CD14-positive monocyte (primary cell): ENCODE measurements at regions not wholly inside any gene's neighbourhood (a gene's known extent, or its start where the extent isn't known, plus 50 kb on each side); places are given as distances from the start of the nearest gene placed in this dataset.

Experiments
- DNase-seq, 3 donors: peaks; one replicate each; pipeline ENCODE4 v3.0.0-alpha.2; 2011 to 2022
- H2AFZ ChIP-seq: 2 replicates; pipeline ENCODE4 v1.6.0; 2012; ENCODE audit warnings: mild to moderate bottlenecking, low read depth, low read length, inconsistent platforms; ENCODE audit not compliant: insufficient read depth, poor library complexity, severe bottlenecking
- H3K27ac ChIP-seq, 2 donors: 1 replicate in 1 of 2; 2 replicates in 1 of 2; pipeline ENCODE4 v1.5.1; 2012 to 2013; ENCODE audit warnings: low read length in 2 of 2, control low read depth in 1 of 2, inconsistent platforms in 1 of 2, low read depth in 1 of 2, mild to moderate bottlenecking in 1 of 2
- H3K27me3 ChIP-seq, 2 donors: one replicate each; pipeline versions ENCODE4 v1.6.0 to v1.6.1; 2011 to 2013; ENCODE audit warnings: low read length in 2 of 2; ENCODE audit not compliant: control insufficient read depth in 2 of 2, insufficient read depth in 2 of 2
- H3K36me3 ChIP-seq, 2 donors: replicated peaks in 1 of 2; 1 replicate in 1 of 2; 2 replicates in 1 of 2; pipeline versions ENCODE4 v1.5.1 to v1.6.1; 2012 to 2013; ENCODE audit warnings: low read length in 2 of 2, control low read depth in 1 of 2, inconsistent platforms in 1 of 2, mild to moderate bottlenecking in 1 of 2; ENCODE audit not compliant: insufficient read depth in 2 of 2, control insufficient read depth in 1 of 2
- H3K4me1 ChIP-seq, 2 donors: 1 replicate in 1 of 2; 2 replicates in 1 of 2; pipeline versions ENCODE4 v1.5.1 to v1.6.1; 2012 to 2013; ENCODE audit warnings: low read length in 2 of 2, control low read depth in 1 of 2, inconsistent platforms in 1 of 2, mild to moderate bottlenecking in 1 of 2, moderate library complexity in 1 of 2; ENCODE audit not compliant: insufficient read depth in 2 of 2, control insufficient read depth in 1 of 2
- H3K4me2 ChIP-seq: replicated peaks from 2 replicates; pipeline ENCODE3; 2012; ENCODE audit warnings: low read length, moderate library complexity, mild to moderate bottlenecking; ENCODE audit not compliant: poor library complexity, severe bottlenecking; ENCODE audit errors: extremely low read depth
- H3K4me3 ChIP-seq, 3 experiments: fragments of 200-600 bp in 1 of 3; sonication (generic) in 1 of 3; replicated peaks in 1 of 3; 1 replicate in 2 of 3; 2 replicates in 1 of 3; pipeline ENCODE4 v1.5.1; 2011 to 2013; ENCODE audit warnings: low read length in 3 of 3, mild to moderate bottlenecking in 3 of 3, control low read depth in 2 of 3, low read depth in 2 of 3, inconsistent platforms in 1 of 3, moderate library complexity in 1 of 3
- H3K79me2 ChIP-seq: 2 replicates; pipeline ENCODE4 v1.6.0; 2012; ENCODE audit warnings: mild to moderate bottlenecking, control low read depth, inconsistent platforms, low read length, moderate library complexity; ENCODE audit not compliant: insufficient read depth
- H3K9ac ChIP-seq: 2 replicates; pipeline ENCODE4 v1.6.0; 2017; ENCODE audit warnings: low read length, mild to moderate bottlenecking; ENCODE audit not compliant: insufficient read depth, poor library complexity, severe bottlenecking
- H3K9me3 ChIP-seq, 2 donors: replicated peaks in 1 of 2; 1 replicate in 1 of 2; 2 replicates in 1 of 2; pipeline versions ENCODE4 v1.5.1 to v1.6.1; 2012 to 2013; ENCODE audit warnings: low read length in 2 of 2, control low read depth in 1 of 2; ENCODE audit not compliant: control insufficient read depth in 1 of 2, insufficient read depth in 1 of 2
- H4K20me1 ChIP-seq: 2 replicates; pipeline ENCODE4 v1.6.0; 2012; ENCODE audit warnings: mild to moderate bottlenecking, low read length, control low read depth, moderate library complexity; ENCODE audit not compliant: insufficient read depth
- H3K27ac Mint-ChIP-seq, 7 donors: one replicate each; pipeline ENCODE4 v1.8.0; 2020; ENCODE audit warnings: mild to moderate bottlenecking in 7 of 7, mixed read lengths in 7 of 7, moderate library complexity in 6 of 7, inconsistent platforms in 2 of 7
- H3K27me3 Mint-ChIP-seq, 3 donors: one replicate each; pipeline ENCODE4 v1.8.0; 2021 to 2022; ENCODE audit warnings: low read depth in 3 of 3, mild to moderate bottlenecking in 3 of 3, mixed read lengths in 3 of 3, moderate library complexity in 3 of 3, inconsistent platforms in 1 of 3
- H3K36me3 Mint-ChIP-seq, 2 donors: one replicate each; pipeline ENCODE4 v1.8.0; 2020; ENCODE audit warnings: mixed read lengths in 2 of 2, inconsistent platforms in 1 of 2, mild to moderate bottlenecking in 1 of 2
- H3K4me1 Mint-ChIP-seq: one replicate; pipeline ENCODE4 v1.8.0; 2020; ENCODE audit warnings: mild to moderate bottlenecking, mixed read lengths
- H3K4me3 Mint-ChIP-seq, 2 donors: one replicate each; pipeline ENCODE4 v1.8.0; 2020; ENCODE audit warnings: mild to moderate bottlenecking in 2 of 2, mixed read lengths in 2 of 2, moderate library complexity in 1 of 2
- H3K9me3 Mint-ChIP-seq, 7 donors: one replicate each; pipeline ENCODE4 v1.8.0; 2020 to 2022; ENCODE audit warnings: mixed read lengths in 7 of 7, mild to moderate bottlenecking in 6 of 7, moderate library complexity in 6 of 7, inconsistent platforms in 2 of 7
- WGBS: methylation state at CpG from one replicate; pipeline ENCODE4 v1.1.5; 2013; ENCODE audit warnings: missing lambda C conversion rate; ENCODE audit not compliant: insufficient coverage; 5-methylcytosine and 5-hydroxymethylcytosine counted together
- intact Hi-C, 2 donors: fragments of 100-400 bp; cut with micrococcal nuclease; formaldehyde crosslinking; loops; one replicate each; pipeline versions ENCODE4 v1.15.0 to v1.15.1; 2023
- TF ChIP-seq, protein P1 (sequence below): fragments of 200-600 bp; IDR thresholded peaks from one replicate; pipeline ENCODE4 v1.8.0; 2022; ENCODE audit warnings: antibody characterized with exemption, mild to moderate bottlenecking

DNA sequence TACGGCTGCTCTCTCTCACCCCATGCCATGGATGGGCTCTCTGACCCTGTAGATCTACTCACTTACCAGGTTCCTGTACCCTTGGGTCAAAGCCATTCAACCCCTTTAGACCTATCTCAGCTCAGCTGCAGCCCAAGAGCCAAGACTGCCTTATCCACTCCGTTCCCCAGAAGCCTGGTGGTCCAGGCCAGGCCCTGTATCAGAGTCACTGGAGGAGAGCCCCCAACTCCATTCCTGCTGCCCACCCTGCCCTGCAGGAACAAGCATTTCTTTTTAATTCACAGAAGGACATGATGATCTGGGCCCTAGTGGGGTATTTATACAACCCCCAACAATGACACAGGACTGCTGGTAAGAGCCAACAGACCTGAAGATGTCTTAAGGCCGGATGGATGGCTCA lies 76.8 kb downstream of the AIPL1 start:
- Histone ChIP-seq H3K36me3 (no peaks in the 10 kb centered on the region), H3K27ac (no peak overlapping the region), H3K27me3 (peaks cover 0 to 3% of the 10 kb centered on the region in 2 donors), H3K4me1 (no peaks in the 10 kb centered on the region), H4K20me1 (no peaks in the 10 kb centered on the region), H2AFZ (no peak overlapping the region), H3K9ac (no peak overlapping the region), H3K4me3 (no peak overlapping the region), H3K79me2 (no peaks in the 10 kb centered on the region), H3K9me3 (no peaks in the 10 kb centered on the region), H3K4me2 (no peak overlapping the region)
- TF ChIP-seq, protein P1, sequence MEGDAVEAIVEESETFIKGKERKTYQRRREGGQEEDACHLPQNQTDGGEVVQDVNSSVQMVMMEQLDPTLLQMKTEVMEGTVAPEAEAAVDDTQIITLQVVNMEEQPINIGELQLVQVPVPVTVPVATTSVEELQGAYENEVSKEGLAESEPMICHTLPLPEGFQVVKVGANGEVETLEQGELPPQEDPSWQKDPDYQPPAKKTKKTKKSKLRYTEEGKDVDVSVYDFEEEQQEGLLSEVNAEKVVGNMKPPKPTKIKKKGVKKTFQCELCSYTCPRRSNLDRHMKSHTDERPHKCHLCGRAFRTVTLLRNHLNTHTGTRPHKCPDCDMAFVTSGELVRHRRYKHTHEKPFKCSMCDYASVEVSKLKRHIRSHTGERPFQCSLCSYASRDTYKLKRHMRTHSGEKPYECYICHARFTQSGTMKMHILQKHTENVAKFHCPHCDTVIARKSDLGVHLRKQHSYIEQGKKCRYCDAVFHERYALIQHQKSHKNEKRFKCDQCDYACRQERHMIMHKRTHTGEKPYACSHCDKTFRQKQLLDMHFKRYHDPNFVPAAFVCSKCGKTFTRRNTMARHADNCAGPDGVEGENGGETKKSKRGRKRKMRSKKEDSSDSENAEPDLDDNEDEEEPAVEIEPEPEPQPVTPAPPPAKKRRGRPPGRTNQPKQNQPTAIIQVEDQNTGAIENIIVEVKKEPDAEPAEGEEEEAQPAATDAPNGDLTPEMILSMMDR = no peak
- Mint-ChIP-seq H3K9me3 (no peaks in the 10 kb centered on the region), H3K36me3 (no peaks in the 10 kb centered on the region), H3K4me1 (no peaks in the 10 kb centered on the region), H3K4me3 (no peak overlapping the region), H3K27ac (no peak overlapping the region), H3K27me3 (peaks cover 8 to 11% (median 9%) of the 10 kb centered on the region in 3 donors)
- intact Hi-C loops = no loop called here
- WGBS = 94% methylated on average over 2 of the region's 3 CpGs
- DNase-seq = no peak

DNA sequence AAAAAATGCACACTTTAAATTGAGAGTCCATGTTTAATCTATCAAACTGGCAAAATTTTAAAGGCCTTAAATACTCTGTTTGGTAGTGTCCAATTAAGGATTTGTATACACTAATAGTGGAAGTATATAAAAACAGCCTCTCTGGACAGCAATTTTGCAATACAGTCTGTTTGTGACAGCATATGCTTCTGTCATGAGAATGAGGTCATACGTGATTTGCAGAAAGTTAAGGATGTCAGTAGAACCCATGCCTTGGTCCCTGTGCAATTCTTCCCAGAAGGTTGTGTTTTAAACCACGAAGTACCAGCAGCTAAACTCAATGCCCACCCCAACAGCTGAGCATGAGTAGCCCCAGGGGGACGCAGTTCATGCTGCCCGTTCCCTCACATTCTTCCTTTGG lies 78.4 kb downstream of the AIPL1 start:
- Histone ChIP-seq H4K20me1 (no peaks in the 10 kb centered on the region), H3K4me3 (no peak overlapping the region), H2AFZ (no peak overlapping the region), H3K9me3 (no peaks in the 10 kb centered on the region), H3K4me1 (no peaks in the 10 kb centered on the region), H3K4me2 (no peak overlapping the region), H3K27ac (no peak overlapping the region), H3K79me2 (no peaks in the 10 kb centered on the region), H3K36me3 (no peaks in the 10 kb centered on the region), H3K9ac (no peak overlapping the region), H3K27me3 (peaks cover 0 to 5% of the 10 kb centered on the region in 2 donors)
- Mint-ChIP-seq H3K4me3 (no peak overlapping the region), H3K27ac (no peak overlapping the region), H3K9me3 (no peaks in the 10 kb centered on the region), H3K27me3 (peaks cover 8 to 11% (median 9%) of the 10 kb centered on the region in 3 donors), H3K36me3 (no peaks in the 10 kb centered on the region), H3K4me1 (no peaks in the 10 kb centered on the region)
- no peak for DNase-seq
- TF ChIP-seq, protein P1 = no peak
- 75% methylated on average over 2 of the region's 4 CpGs for WGBS
- intact Hi-C loops = no loop called here
